Neutrophil (primary cell): ENCODE measurements at regions not wholly inside any gene's neighbourhood (a gene's known extent, or its start where the extent isn't known, plus 50 kb on each side); places are given as distances from the start of the nearest gene placed in this dataset.

Experiments used
- H3K27ac ChIP-seq: fragments of 200-600 bp; sonication (generic); 2 replicates; pipeline ENCODE4 v1.5.1; 2016; ENCODE audit warnings: mild to moderate bottlenecking, moderate library complexity
- H3K27me3 ChIP-seq: fragments of 200-600 bp; sonication (generic); 2 replicates; pipeline ENCODE4 v1.6.0; 2016; ENCODE audit warnings: mild to moderate bottlenecking
- H3K36me3 ChIP-seq: fragments of 200-600 bp; sonication (generic); 2 replicates; pipeline ENCODE4 v1.5.1; 2017
- H3K4me1 ChIP-seq, 2 experiments: fragments of 200-600 bp in 1 of 2; sonication (generic) in 1 of 2; 1 replicate in 1 of 2; 2 replicates in 1 of 2; pipeline versions ENCODE4 v1.5.1 to v1.6.1; 2013 to 2016; ENCODE audit warnings: low read depth in 1 of 2, low read length in 1 of 2, mild to moderate bottlenecking in 1 of 2, moderate library complexity in 1 of 2; ENCODE audit not compliant: control insufficient read depth in 1 of 2, insufficient read depth in 1 of 2
- H3K4me3 ChIP-seq, 2 experiments: fragments of 200-600 bp in 1 of 2; sonication (generic) in 1 of 2; 1 replicate in 1 of 2; 2 replicates in 1 of 2; pipeline ENCODE4 v1.5.1; 2013 to 2016; ENCODE audit warnings: low read depth in 1 of 2, low read length in 1 of 2, mild to moderate bottlenecking in 1 of 2, moderate library complexity in 1 of 2
- H3K9me3 ChIP-seq: fragments of 200-600 bp; sonication (generic); 2 replicates; pipeline ENCODE4 v1.5.1; 2016
- CTCF ChIP-seq: fragments of 200-600 bp; sonication (generic); IDR thresholded peaks from 2 replicates; pipeline ENCODE4 v1.5.1; 2016; ENCODE audit warnings: antibody characterized with exemption

- H3K4me1 ChIP-seq, result no peaks in the 10 kb centered on the region
- H3K27me3 ChIP-seq, result no peaks in the 10 kb centered on the region
- no peak overlapping the region for H3K4me3 ChIP-seq
- no peaks in the 10 kb centered on the region for H3K36me3 ChIP-seq
- H3K9me3 ChIP-seq, result no peaks in the 10 kb centered on the region
- TF ChIP-seq CTCF, result no peak
- H3K27ac ChIP-seq, result no peak overlapping the region
These were observed 217.5 kb upstream of the SGCD start for GRCh38 chr5:156109317-156110023.

GRCh38 chr5:156119692-156120091, 207.3 kb upstream of the SGCD start:
- Histone ChIP-seq H3K36me3 (no peaks in the 10 kb centered on the region), H3K4me1 (no peaks in the 10 kb centered on the region), H3K27me3 (no peaks in the 10 kb centered on the region), H3K9me3 (no peaks in the 10 kb centered on the region), H3K4me3 (no peak overlapping the region), H3K27ac (no peak overlapping the region)
- no peak for TF ChIP-seq CTCF

- no peak overlapping the region for H3K4me3 ChIP-seq
- no peak overlapping the region for H3K27ac ChIP-seq
- no peaks in the 10 kb centered on the region for H3K4me1 ChIP-seq
- no peaks in the 10 kb centered on the region for H3K9me3 ChIP-seq
- H3K27me3 ChIP-seq, result no peaks in the 10 kb centered on the region
- H3K36me3 ChIP-seq, result no peaks in the 10 kb centered on the region
- TF ChIP-seq CTCF, result no peak
These were observed 206.2 kb upstream of the SGCD start for GRCh38 chr5:156120777-156121176.

- TF ChIP-seq CTCF, result no peak
These were observed 205.7 kb upstream of the SGCD start for GRCh38 chr5:156121234-156121633.

GRCh38 chr5:156121882-156122281, 205.1 kb upstream of the SGCD start:
- H3K27me3 ChIP-seq, result no peaks in the 10 kb centered on the region
- H3K27ac ChIP-seq, result no peak overlapping the region
- H3K36me3 ChIP-seq, result no peaks in the 10 kb centered on the region
- no peak for TF ChIP-seq CTCF
- no peaks in the 10 kb centered on the region for H3K9me3 ChIP-seq
- H3K4me3 ChIP-seq, result no peak overlapping the region
- no peaks in the 10 kb centered on the region for H3K4me1 ChIP-seq

More at GRCh38 chr5:156121234-156121633, 205.7 kb upstream of the SGCD start:
- no peaks in the 10 kb centered on the region for H3K27me3 ChIP-seq
- no peaks in the 10 kb centered on the region for H3K9me3 ChIP-seq
- no peaks in the 10 kb centered on the region for H3K36me3 ChIP-seq
- H3K27ac ChIP-seq, result no peak overlapping the region
- H3K4me1 ChIP-seq, result no peaks in the 10 kb centered on the region
- H3K4me3 ChIP-seq, result no peak overlapping the region
